HG03460 (cell line): ENCODE measurements at regions not wholly inside any gene's neighbourhood (a gene's known extent, or its start where the extent isn't known, plus 50 kb on each side); places are given as distances from the start of the nearest gene placed in this dataset.
"Not testable (repeated sequence)": the region's sequence is repeated elsewhere in the genome, so short reads cannot be mapped to it uniquely, and the experiment has no call there.

Experiments
- ATAC-seq: cut with Tn5 transposase; IDR thresholded peaks from one replicate; pipeline ENCODE4 v1.9.1; 2021; ENCODE audit not compliant: unreplicated experiment

- no peak for ATAC-seq
Measured at GRCh38 chr6:8361259-8361658, 74.1 kb downstream of the SLC35B3 start.

GRCh38 chr6:8352966-8353340 is 82.4 kb downstream of the SLC35B3 start:
- no peak for ATAC-seq

- no peak for ATAC-seq
Measured at GRCh38 chr6:8352335-8352965, 82.9 kb downstream of the SLC35B3 start.

- ATAC-seq = no peak
Measured at GRCh38 chr6:8343600-8343999, 91.7 kb downstream of the SLC35B3 start.

- ATAC-seq = no peak
Measured at GRCh38 chr6:8342241-8342819, 93.0 kb downstream of the SLC35B3 start.

GRCh38 chr6:8337147-8337546 is 98.2 kb downstream of the SLC35B3 start:
- ATAC-seq = no peak

- no peak for ATAC-seq
Measured at GRCh38 chr6:8336406-8337057, 98.8 kb downstream of the SLC35B3 start.

- ATAC-seq = no peak
Measured at GRCh38 chr6:8335896-8336295, 99.4 kb downstream of the SLC35B3 start.

- no peak for ATAC-seq
Measured at GRCh38 chr6:8335381-8335780, 100.0 kb downstream of the SLC35B3 start.

GRCh38 chr6:8334113-8334512 is 101.2 kb downstream of the SLC35B3 start:
- ATAC-seq = no peak

- no peak for ATAC-seq
Measured at GRCh38 chr6:8329562-8329961, 105.8 kb downstream of the SLC35B3 start.

- no peak for ATAC-seq
Measured at GRCh38 chr6:8325743-8326142, 109.6 kb downstream of the SLC35B3 start.

GRCh38 chr6:8322659-8323058 is 112.7 kb downstream of the SLC35B3 start:
- ATAC-seq = no peak

GRCh38 chr6:8321671-8322404 is 113.5 kb downstream of the SLC35B3 start:
- no peak for ATAC-seq

- ATAC-seq = no peak
Measured at GRCh38 chr6:8315154-8315553, 120.2 kb downstream of the SLC35B3 start.

- ATAC-seq = no peak
Measured at GRCh38 chr6:8301502-8301901, 133.8 kb downstream of the SLC35B3 start.

- no peak for ATAC-seq
Measured at GRCh38 chr6:8299034-8299433, 136.3 kb downstream of the SLC35B3 start.

GRCh38 chr6:8282946-8283345 is 152.4 kb downstream of the SLC35B3 start:
- ATAC-seq = not testable (repeated sequence)

GRCh38 chr6:8282380-8282779 is 153.0 kb downstream of the SLC35B3 start:
- ATAC-seq = no peak

GRCh38 chr6:8279041-8279805 is 156.1 kb downstream of the SLC35B3 start:
- no peak for ATAC-seq

- ATAC-seq = no peak
Measured at GRCh38 chr6:8278562-8278961, 156.8 kb downstream of the SLC35B3 start.
